ENCODE measurements at regions not wholly inside any gene's neighbourhood (a gene's known extent, or its start where the extent isn't known, plus 50 kb on each side); places are given as distances from the start of the nearest gene placed in this dataset.
A peak's percentile ranks its signal among the peaks of the same experiment; 100 is the strongest.

DNA sequence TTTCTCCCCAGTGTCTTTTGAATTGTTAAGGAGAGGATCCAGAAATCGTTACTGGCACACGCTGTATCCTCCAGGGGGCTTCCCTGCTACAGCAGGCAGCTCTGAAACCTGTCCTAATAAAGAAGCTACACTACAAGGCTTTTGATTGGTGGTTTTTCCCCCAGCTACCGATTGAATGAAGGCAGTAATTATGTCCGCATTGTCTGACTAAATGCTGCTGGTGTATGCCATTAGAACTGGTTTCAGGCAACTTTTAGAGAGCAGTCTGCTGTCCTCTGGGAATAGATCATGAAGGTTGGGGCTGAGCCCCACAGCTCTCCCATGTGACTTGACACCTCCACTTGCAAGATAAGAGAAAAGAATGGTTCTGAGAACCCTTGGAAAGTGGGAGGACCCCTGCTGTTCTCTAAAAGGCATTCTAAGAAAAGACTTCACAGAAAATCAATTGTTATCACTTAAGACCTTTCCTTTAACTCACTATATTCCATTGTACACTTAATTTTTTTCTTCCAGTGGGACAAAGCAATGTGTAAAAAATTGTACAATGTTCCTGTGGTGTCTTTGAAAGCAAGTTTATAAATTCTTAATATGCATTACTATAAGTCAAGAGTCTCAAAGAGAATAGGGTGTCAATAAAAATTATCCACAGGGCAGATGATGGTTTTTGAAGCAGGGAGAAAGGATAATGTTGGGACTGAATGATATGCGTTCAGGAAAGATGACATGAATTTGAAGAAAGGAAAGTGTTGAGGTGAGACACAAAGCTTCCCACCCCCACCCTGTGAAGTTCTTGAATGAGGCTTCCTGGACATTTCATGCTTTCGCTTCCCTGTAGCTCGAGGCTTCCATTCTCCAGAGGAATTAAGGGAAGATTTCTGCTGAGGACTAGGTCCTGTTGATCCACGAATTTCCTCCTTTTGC is 53.0 kb upstream of the DAZL start:
- DNase-seq (ENCODE audit: low read depth) (no peak), FAIRE-seq (peak; percentile 70)
- TF ChIP-seq, protein P1, sequence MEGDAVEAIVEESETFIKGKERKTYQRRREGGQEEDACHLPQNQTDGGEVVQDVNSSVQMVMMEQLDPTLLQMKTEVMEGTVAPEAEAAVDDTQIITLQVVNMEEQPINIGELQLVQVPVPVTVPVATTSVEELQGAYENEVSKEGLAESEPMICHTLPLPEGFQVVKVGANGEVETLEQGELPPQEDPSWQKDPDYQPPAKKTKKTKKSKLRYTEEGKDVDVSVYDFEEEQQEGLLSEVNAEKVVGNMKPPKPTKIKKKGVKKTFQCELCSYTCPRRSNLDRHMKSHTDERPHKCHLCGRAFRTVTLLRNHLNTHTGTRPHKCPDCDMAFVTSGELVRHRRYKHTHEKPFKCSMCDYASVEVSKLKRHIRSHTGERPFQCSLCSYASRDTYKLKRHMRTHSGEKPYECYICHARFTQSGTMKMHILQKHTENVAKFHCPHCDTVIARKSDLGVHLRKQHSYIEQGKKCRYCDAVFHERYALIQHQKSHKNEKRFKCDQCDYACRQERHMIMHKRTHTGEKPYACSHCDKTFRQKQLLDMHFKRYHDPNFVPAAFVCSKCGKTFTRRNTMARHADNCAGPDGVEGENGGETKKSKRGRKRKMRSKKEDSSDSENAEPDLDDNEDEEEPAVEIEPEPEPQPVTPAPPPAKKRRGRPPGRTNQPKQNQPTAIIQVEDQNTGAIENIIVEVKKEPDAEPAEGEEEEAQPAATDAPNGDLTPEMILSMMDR (IDR thresholded peaks at IDR 0.05; ENCODE audit: insufficient read depth, low read length, severe bottlenecking) = no peak
- no peaks in the 10 kb centered on the region for H3K27me3 ChIP-seq (ENCODE audit: control insufficient read depth, insufficient read depth, low read length)
- H3K36me3 ChIP-seq (ENCODE audit: control insufficient read depth, insufficient read depth, low read length) = no peaks in the 10 kb centered on the region
- no peak overlapping the region for H3K4me3 ChIP-seq (ENCODE audit: low read depth, low read length)

DNA sequence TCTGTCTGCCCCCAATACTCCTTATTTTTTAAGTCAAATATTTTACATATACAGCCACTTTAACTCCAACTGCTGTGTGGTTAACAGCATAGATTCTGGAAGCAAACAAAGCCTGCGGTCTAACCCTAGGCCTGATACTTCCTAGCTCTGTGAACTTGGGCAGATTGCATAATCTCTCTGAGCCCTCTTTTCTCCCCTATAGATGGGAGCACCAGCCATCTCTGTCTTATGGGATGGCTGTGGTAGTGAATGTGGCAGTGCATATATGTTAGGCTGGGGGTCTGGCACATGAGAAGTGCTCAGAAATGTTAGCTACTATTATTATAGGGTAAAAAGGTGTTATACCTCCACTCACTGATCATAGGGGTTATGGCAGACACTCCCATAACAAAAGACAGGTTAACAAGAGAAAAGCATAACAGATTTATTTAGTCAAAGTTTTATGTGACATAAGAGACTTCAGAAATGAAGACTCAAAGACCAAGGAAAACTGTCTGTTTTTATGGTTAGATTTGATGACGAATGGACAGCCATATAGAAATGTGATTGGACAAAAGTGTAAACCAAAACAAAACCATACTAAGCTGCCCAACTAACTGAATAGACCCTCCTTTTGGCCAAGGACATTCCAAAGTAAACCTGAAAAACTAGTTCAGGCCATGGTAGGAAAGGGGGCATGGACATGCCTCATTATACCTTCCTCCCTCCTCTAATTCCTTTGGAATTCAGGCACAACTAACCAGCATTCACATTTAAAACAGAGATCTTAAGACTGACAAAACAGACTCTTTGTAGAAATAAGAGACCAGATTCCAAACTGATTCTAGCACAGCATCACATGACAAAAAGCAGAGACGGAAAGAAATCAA is 53.9 kb upstream of the DAZL start:
- Histone ChIP-seq H3K36me3 (ENCODE audit: control insufficient read depth, insufficient read depth, low read length) (no peaks in the 10 kb centered on the region), H3K27me3 (ENCODE audit: control insufficient read depth, insufficient read depth, low read length) (no peaks in the 10 kb centered on the region), H3K4me3 (ENCODE audit: low read depth, low read length) (no peak overlapping the region)
- DNase-seq (ENCODE audit: low read depth) (peak; percentile 1), FAIRE-seq (no peak)
- TF ChIP-seq, protein P1 (IDR thresholded peaks at IDR 0.05; ENCODE audit: insufficient read depth, low read length, severe bottlenecking) = no peak

DNA sequence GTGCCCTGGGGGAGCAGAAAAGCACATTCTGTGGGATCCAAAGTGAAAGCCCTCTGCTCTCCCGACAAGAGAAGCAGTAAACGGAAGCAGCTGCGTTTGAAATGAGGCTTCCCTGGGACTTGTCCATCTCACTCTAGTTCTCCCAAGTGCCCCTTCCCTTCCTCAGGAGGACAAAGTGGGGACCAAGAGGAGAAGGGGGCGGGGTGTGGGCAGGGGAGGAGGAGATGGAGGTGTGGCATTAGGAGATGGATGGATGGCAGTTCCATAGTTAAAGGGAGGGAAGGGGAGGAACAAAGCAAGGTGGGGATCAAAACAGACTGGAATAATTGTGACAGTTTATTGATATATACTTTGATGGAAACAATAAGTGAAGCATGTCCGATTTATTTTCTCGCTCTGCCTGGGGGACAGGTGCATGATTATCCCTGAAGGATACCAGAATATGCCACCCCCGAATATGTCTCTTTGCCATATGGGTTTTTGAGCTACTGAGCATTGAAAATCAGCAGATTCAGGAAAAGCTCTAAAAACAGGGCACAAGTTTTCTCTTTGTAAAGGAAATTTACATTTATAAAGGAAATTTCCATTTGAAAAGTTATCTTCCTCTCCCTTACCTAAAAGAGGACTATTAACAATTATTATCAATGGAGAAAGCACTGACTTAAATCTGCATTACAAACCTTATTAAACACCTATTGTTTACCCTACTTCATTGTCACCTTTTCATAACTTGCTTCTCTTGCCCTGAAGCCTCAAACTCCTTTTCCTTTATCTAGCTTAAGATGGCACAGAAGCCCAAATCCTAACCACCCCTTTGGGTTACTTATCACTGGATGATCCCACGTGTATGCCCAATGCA is 58.9 kb upstream of the DAZL start:
- no peak for FAIRE-seq
- no peaks in the 10 kb centered on the region for H3K27me3 ChIP-seq (ENCODE audit: control insufficient read depth, insufficient read depth, low read length)
- TF ChIP-seq, protein P1 (IDR thresholded peaks at IDR 0.05; ENCODE audit: insufficient read depth, low read length, severe bottlenecking) = no peak
- H3K36me3 ChIP-seq (ENCODE audit: control insufficient read depth, insufficient read depth, low read length) = no peaks in the 10 kb centered on the region
- DNase-seq (ENCODE audit: low read depth) = no peak
- H3K4me3 ChIP-seq (ENCODE audit: low read depth, low read length) = no peak overlapping the region

DNA sequence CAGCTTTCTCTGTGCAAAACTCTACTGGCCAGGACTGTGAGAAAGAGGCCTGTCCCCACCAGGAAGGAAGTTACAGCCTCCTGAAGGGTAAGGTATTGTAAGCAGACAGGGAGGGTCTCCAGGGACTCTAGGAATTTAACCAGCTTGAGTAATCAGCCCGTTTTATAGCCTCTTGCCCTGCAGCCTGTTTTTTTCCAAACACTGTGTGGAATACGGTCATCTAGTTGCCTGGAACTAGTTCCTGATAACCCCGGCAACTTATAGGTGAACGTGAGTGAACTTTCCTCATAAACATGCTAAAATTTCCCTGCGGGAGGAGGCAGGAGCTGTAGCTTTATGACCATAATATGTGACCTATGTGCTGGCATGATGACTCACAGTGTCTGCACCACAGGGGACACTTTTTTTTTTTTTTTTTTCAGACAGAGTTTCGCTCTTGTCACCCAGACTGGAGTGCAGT is 60.1 kb upstream of the DAZL start:
- Histone ChIP-seq H3K27me3 (ENCODE audit: control insufficient read depth, insufficient read depth, low read length) (no peaks in the 10 kb centered on the region), H3K36me3 (ENCODE audit: control insufficient read depth, insufficient read depth, low read length) (no peaks in the 10 kb centered on the region), H3K4me3 (ENCODE audit: low read depth, low read length) (no peak overlapping the region)
- TF ChIP-seq, protein P1 (IDR thresholded peaks at IDR 0.05; ENCODE audit: insufficient read depth, low read length, severe bottlenecking) = no peak
- no peak for FAIRE-seq
- DNase-seq (ENCODE audit: low read depth) = no peak

DNA sequence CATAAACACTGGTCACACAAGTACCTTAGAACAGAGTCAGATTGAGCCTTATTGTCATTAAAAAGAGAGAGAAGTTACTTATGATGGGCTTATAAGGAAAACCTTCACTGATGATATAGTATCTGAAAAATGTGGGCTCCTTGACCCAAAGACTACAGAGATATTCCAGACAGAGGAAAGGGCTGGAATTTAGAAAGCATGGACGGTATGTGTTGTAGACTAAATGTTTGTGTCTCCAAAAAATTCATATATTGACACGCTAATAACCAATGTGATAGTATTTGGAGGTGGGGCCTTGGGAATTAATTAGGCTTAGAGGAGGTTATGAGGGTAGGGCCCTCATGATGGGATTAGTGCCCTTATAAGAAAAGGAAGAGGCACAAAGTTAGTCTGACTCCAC is 61.0 kb upstream of the DAZL start:
- Histone ChIP-seq H3K36me3 (ENCODE audit: control insufficient read depth, insufficient read depth, low read length) (no peaks in the 10 kb centered on the region), H3K4me3 (ENCODE audit: low read depth, low read length) (no peak overlapping the region), H3K27me3 (ENCODE audit: control insufficient read depth, insufficient read depth, low read length) (no peaks in the 10 kb centered on the region)
- TF ChIP-seq, protein P1 (IDR thresholded peaks at IDR 0.05; ENCODE audit: insufficient read depth, low read length, severe bottlenecking) = no peak
- FAIRE-seq (no peak), DNase-seq (ENCODE audit: low read depth) (no peak)
